ENCODE measurements at regions not wholly inside any gene's neighbourhood (a gene's known extent, or its start where the extent isn't known, plus 50 kb on each side); places are given as distances from the start of the nearest gene placed in this dataset.

GRCh38 chr1:187566354-187566753 is 737.6 kb downstream of the PLA2G4A start:
- no peak for TF ChIP-seq POLR2A (IDR thresholded peaks at IDR 0.05)
- TF ChIP-seq, protein P1, sequence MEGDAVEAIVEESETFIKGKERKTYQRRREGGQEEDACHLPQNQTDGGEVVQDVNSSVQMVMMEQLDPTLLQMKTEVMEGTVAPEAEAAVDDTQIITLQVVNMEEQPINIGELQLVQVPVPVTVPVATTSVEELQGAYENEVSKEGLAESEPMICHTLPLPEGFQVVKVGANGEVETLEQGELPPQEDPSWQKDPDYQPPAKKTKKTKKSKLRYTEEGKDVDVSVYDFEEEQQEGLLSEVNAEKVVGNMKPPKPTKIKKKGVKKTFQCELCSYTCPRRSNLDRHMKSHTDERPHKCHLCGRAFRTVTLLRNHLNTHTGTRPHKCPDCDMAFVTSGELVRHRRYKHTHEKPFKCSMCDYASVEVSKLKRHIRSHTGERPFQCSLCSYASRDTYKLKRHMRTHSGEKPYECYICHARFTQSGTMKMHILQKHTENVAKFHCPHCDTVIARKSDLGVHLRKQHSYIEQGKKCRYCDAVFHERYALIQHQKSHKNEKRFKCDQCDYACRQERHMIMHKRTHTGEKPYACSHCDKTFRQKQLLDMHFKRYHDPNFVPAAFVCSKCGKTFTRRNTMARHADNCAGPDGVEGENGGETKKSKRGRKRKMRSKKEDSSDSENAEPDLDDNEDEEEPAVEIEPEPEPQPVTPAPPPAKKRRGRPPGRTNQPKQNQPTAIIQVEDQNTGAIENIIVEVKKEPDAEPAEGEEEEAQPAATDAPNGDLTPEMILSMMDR (IDR thresholded peaks at IDR 0.05 in 8 of 11, conservative IDR thresholded peaks at IDR 0.05 in 3 of 11) = no peak
- no peak for TF ChIP-seq POLR2AphosphoS5 (IDR thresholded peaks at IDR 0.05)
- no peak overlapping the region for H3K4me3 ChIP-seq
- H3K9me3 ChIP-seq = peaks cover 0 to 7% (median 0%) of the 10 kb centered on the region in 8 donors
- no peaks in the 10 kb centered on the region for H3K36me3 ChIP-seq
- DNase-seq = no peak
- intact Hi-C loops (cut with DNase I; ENCODE audit: low total_unique reads) = no loop called here
- no peak overlapping the region for H3K27ac ChIP-seq
- 81 to 94% (median 90%) methylated on average over 1 of the region's 1 CpG for WGBS, 5 donors
- no peaks in the 10 kb centered on the region for H3K4me1 ChIP-seq
- H3K27me3 ChIP-seq (replicated peaks in 1 of 7) = no peaks in the 10 kb centered on the region

GRCh38 chr1:187568067-187568466 is 739.3 kb downstream of the PLA2G4A start:
- Histone ChIP-seq H3K4me3 (no peak overlapping the region), H3K27ac (no peak overlapping the region), H3K36me3 (no peaks in the 10 kb centered on the region), H3K4me1 (no peaks in the 10 kb centered on the region), H3K9me3 (peaks cover 0 to 7% (median 0%) of the 10 kb centered on the region in 8 donors), H3K27me3 (replicated peaks in 1 of 7) (no peaks in the 10 kb centered on the region)
- WGBS, 5 donors = 60 to 80% (median 74%) methylated on average over 2 of the region's 2 CpGs
- no peak for DNase-seq
- intact Hi-C loops (cut with DNase I; ENCODE audit: low total_unique reads) = no loop called here
- TF ChIP-seq, protein P1 (IDR thresholded peaks at IDR 0.05 in 8 of 11, conservative IDR thresholded peaks at IDR 0.05 in 3 of 11) = no peak
- TF ChIP-seq POLR2AphosphoS5 (IDR thresholded peaks at IDR 0.05) (no peak), POLR2A (IDR thresholded peaks at IDR 0.05) (no peak)

DNA sequence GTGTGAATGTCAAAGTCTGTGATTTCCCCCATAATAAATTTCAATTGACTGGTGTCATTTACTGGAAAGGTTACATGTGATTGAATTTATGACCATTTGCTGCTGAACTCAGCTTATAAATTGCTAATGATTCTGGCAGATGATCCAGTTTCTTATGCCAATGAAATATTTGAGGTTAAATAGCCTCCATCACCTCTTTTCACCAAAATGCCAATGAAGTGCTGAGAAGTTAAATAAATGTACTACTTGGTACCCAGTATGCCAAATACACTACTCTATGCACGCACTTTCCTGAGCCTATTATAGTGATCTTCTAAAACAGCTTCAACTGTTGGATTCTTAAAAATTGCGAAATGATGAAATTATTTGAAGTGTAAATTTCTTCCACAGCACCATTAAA is 741.4 kb downstream of the PLA2G4A start:
- peaks cover 0 to 7% (median 0%) of the 10 kb centered on the region in 8 donors for H3K9me3 ChIP-seq
- no peaks in the 10 kb centered on the region for H3K36me3 ChIP-seq
- WGBS, 5 donors = 82 to 96% (median 84%) methylated on average over 2 of the region's 2 CpGs
- DNase-seq = no peak
- no peaks in the 10 kb centered on the region for H3K4me1 ChIP-seq
- H3K27ac ChIP-seq = no peak overlapping the region
- H3K27me3 ChIP-seq (replicated peaks in 1 of 7) = no peaks in the 10 kb centered on the region
- intact Hi-C loops (cut with DNase I; ENCODE audit: low total_unique reads) = no loop called here
- TF ChIP-seq POLR2A (IDR thresholded peaks at IDR 0.05) (no peak), POLR2AphosphoS5 (IDR thresholded peaks at IDR 0.05) (no peak)
- TF ChIP-seq, protein P1 (IDR thresholded peaks at IDR 0.05 in 8 of 11, conservative IDR thresholded peaks at IDR 0.05 in 3 of 11) = no peak
- H3K4me3 ChIP-seq = no peak overlapping the region

DNA sequence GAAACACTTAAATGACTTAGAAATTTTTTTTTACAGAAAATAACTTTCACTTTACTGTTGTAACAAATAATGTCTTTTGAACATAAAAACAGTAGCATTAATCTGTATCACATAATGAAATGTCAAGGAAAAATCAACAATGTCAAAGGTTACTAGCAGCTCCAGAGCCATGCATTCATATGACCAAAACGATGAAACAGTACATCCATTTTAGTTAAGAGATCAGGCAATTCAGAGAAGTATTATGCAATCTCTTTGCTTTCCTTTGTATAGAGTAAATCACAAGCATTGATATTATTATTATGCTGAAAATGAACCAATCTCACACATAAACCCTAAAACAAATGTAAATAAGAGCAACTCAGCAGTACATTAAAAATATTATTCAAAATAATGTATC is 748.9 kb downstream of the PLA2G4A start:
- WGBS, 5 donors = 60 to 76% (median 73%) methylated on average over 1 of the region's 1 CpG
- no peak overlapping the region for H3K27ac ChIP-seq
- H3K27me3 ChIP-seq (replicated peaks in 1 of 7) = no peaks in the 10 kb centered on the region
- no peak overlapping the region for H3K4me3 ChIP-seq
- DNase-seq = no peak
- H3K36me3 ChIP-seq = no peaks in the 10 kb centered on the region
- H3K9me3 ChIP-seq = no peaks in the 10 kb centered on the region
- intact Hi-C loops (cut with DNase I; ENCODE audit: low total_unique reads) = no loop called here
- TF ChIP-seq POLR2AphosphoS5 (IDR thresholded peaks at IDR 0.05) (no peak), POLR2A (IDR thresholded peaks at IDR 0.05) (no peak)
- TF ChIP-seq, protein P1 (IDR thresholded peaks at IDR 0.05 in 8 of 11, conservative IDR thresholded peaks at IDR 0.05 in 3 of 11) = no peak
- H3K4me1 ChIP-seq = no peaks in the 10 kb centered on the region
